ENCODE measurements at regions not wholly inside any gene's neighbourhood (a gene's known extent, or its start where the extent isn't known, plus 50 kb on each side); places are given as distances from the start of the nearest gene placed in this dataset.

DNA sequence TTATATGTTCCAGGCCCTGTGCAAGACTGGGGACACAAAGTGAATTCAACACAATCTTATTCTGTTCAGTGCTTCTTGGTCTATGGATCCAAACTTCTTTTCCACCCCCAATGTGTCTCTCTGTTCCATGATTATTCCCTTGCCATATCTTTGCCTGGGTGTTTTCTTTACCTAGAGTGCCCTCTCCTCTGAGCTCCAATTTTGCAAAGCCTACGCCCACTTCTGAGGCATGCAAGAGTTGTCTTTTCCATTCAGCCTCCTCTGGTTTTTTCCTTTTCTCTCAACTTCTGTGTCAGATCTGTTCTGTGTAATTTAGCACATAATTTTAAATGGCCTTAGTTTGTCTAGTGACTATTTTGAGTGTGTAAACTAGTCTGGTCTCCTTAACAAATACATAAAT, 72.8 kb upstream of the PLCL2 start:
- TF ChIP-seq, protein P1, sequence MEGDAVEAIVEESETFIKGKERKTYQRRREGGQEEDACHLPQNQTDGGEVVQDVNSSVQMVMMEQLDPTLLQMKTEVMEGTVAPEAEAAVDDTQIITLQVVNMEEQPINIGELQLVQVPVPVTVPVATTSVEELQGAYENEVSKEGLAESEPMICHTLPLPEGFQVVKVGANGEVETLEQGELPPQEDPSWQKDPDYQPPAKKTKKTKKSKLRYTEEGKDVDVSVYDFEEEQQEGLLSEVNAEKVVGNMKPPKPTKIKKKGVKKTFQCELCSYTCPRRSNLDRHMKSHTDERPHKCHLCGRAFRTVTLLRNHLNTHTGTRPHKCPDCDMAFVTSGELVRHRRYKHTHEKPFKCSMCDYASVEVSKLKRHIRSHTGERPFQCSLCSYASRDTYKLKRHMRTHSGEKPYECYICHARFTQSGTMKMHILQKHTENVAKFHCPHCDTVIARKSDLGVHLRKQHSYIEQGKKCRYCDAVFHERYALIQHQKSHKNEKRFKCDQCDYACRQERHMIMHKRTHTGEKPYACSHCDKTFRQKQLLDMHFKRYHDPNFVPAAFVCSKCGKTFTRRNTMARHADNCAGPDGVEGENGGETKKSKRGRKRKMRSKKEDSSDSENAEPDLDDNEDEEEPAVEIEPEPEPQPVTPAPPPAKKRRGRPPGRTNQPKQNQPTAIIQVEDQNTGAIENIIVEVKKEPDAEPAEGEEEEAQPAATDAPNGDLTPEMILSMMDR (conservative IDR thresholded peaks at IDR 0.05): no peak
- no peak for TF ChIP-seq ZFX (IDR thresholded peaks at IDR 0.05)
